K562 (cell line): ENCODE measurements at regions not wholly inside any gene's neighbourhood (a gene's known extent, or its start where the extent isn't known, plus 50 kb on each side); places are given as distances from the start of the nearest gene placed in this dataset.

ENCODE experiments used
- ATAC-seq: fragments of 200-7000 bp; cut with Tn5 transposase; 3 replicates; pipeline ENCODE4 v1.9.1; 2020; ENCODE audit warnings: moderate library complexity
- BruUV-seq: library from RNA; stranded (reverse); fragments of 400-500 nt; replicated peaks from 2 replicates; lab custom pipeline; 2021; lab: Mats Ljungman, UMichigan
- CTCF ChIA-PET: fragments of 300-600 bp; formaldehyde crosslinking; extraction: SDS; loops from one replicate; lab custom pipeline; 2021; ENCODE audit warnings: low intra/inter-chr PET ratio; lab: Yijun Ruan, JAX
- POLR2A ChIA-PET: fragments of 300-600, 350-650 bp; sonication (Branson Sonifier 250); formaldehyde crosslinking; extraction: SDS; loops from one replicate; lab custom pipeline; 2021; ENCODE audit warnings: antibody characterized with exemption, inconsistent platforms; lab: Yijun Ruan, JAX
- DNase-seq, 4 experiments: peaks; one replicate each; pipeline versions ENCODE4 v3.0.0 to v3.0.0-alpha.2; 2011 to 2018; ENCODE audit warnings: low spot score in 3 of 4, mixed read lengths in 3 of 4; ENCODE audit errors: extremely low read depth in 1 of 4
- FAIRE-seq: peaks from 2 replicates; lab custom pipeline; 2011; peaks lifted over from hg19 to GRCh38; lab: Jason Lieb, UNC
- H2AFZ ChIP-seq: 2 replicates; pipeline ENCODE4 v1.6.0; 2011; ENCODE audit warnings: low read depth, low read length, control low read depth, inconsistent platforms
- H3K27ac ChIP-seq: fragments of 200-600 bp; 3 replicates; pipeline ENCODE4 v1.8.0; 2011; ENCODE audit warnings: low read depth, mild to moderate bottlenecking, control low read depth, inconsistent platforms, low read length, moderate library complexity, mixed read lengths; ENCODE audit errors: extremely low read depth
- H3K27me3 ChIP-seq, 2 experiments: fragments of 300-600 bp in 1 of 2; 2 replicates in 1 of 2; 3 replicates in 1 of 2; pipeline versions ENCODE4 v1.6.0 to v1.8.0; 2011; ENCODE audit warnings: inconsistent platforms in 2 of 2, low read length in 2 of 2, mild to moderate bottlenecking in 1 of 2, mixed read lengths in 1 of 2, moderate library complexity in 1 of 2; ENCODE audit not compliant: control insufficient read depth in 2 of 2, insufficient read depth in 2 of 2
- H3K36me3 ChIP-seq: fragments of 300-600 bp; 3 replicates; pipeline ENCODE4 v1.8.0; 2011; ENCODE audit warnings: mild to moderate bottlenecking, low read length, inconsistent platforms; ENCODE audit not compliant: control insufficient read depth, insufficient read depth
- H3K4me1 ChIP-seq, 2 experiments: fragments of 200-600 bp in 1 of 2; replicated peaks in 1 of 2; 2 replicates in 1 of 2; 3 replicates in 1 of 2; pipeline versions ENCODE4 v1.5.1 to v1.8.0; 2011; ENCODE audit warnings: inconsistent platforms in 2 of 2, low read length in 2 of 2, mild to moderate bottlenecking in 1 of 2, mixed read lengths in 1 of 2, moderate library complexity in 1 of 2; ENCODE audit not compliant: control insufficient read depth in 2 of 2, insufficient read depth in 2 of 2
- H3K4me2 ChIP-seq: 2 replicates; pipeline ENCODE4 v1.6.1; 2011; ENCODE audit warnings: low read length, control low read depth, inconsistent platforms, mixed read lengths; ENCODE audit not compliant: insufficient read depth
- H3K4me3 ChIP-seq: fragments of 200-600 bp; sonication (generic), shearing (Covaris generic); 2 replicates; pipeline ENCODE4 v1.5.1; 2016; ENCODE audit warnings: control low read depth, inconsistent platforms
- H3K79me2 ChIP-seq: fragments of 200-600 bp; 3 replicates; pipeline ENCODE4 v1.8.0; 2011; ENCODE audit warnings: low read length, inconsistent platforms; ENCODE audit not compliant: control insufficient read depth, insufficient read depth
- H3K9ac ChIP-seq, 2 experiments: 2 replicates each; pipeline versions ENCODE4 v1.6.0 to v1.6.1; 2011; ENCODE audit warnings: low read depth in 2 of 2, low read length in 2 of 2, control low read depth in 1 of 2, inconsistent platforms in 1 of 2, mild to moderate bottlenecking in 1 of 2, mixed read lengths in 1 of 2; ENCODE audit not compliant: insufficient read depth in 1 of 2
- H3K9me1 ChIP-seq: one replicate; pipeline ENCODE4 v1.6.0; 2011; ENCODE audit warnings: inconsistent platforms, mild to moderate bottlenecking, low read length, moderate library complexity; ENCODE audit not compliant: control insufficient read depth, insufficient read depth
- H3K9me3 ChIP-seq: replicated peaks from 2 replicates; pipeline ENCODE4 v1.5.1; 2011; ENCODE audit warnings: low read depth, low read length, inconsistent platforms; ENCODE audit not compliant: control insufficient read depth, insufficient read depth
- H4K20me1 ChIP-seq: replicated peaks from 2 replicates; pipeline ENCODE4 v1.6.1; 2011; ENCODE audit warnings: low read length, inconsistent platforms, mixed read lengths; ENCODE audit not compliant: control insufficient read depth, insufficient read depth
- CHD2 ChIP-seq: IDR thresholded peaks from 2 replicates; pipeline ENCODE4 v1.6.1; 2011; ENCODE audit warnings: low read depth, low read length
- EGR1 ChIP-seq: fragments of 450-650 bp; conservative IDR thresholded peaks from 2 replicates; pipeline ENCODE4 v1.6.1; 2017; ENCODE audit warnings: mild to moderate bottlenecking
- FOXA3 ChIP-seq, 2 experiments: fragments of 450-650 bp in 1 of 2; sonication (generic) in 1 of 2; formaldehyde crosslinking; IDR thresholded peaks in 1 of 2; conservative IDR thresholded peaks in 1 of 2; 2 replicates each; pipeline versions ENCODE4 v1.4.0 to v1.8.0; 2020 to 2022; ENCODE audit warnings: mild to moderate bottlenecking in 2 of 2, missing genetic modification reagents in 1 of 2
- FOXJ3 ChIP-seq: sonication (generic); formaldehyde crosslinking; IDR thresholded peaks from 2 replicates; pipeline ENCODE4 v1.4.0; 2020; ENCODE audit warnings: mild to moderate bottlenecking, missing genetic modification reagents
- HCFC1 ChIP-seq: IDR thresholded peaks from 2 replicates; pipeline ENCODE4 v1.6.1; 2012; ENCODE audit warnings: low read depth, low read length, improper control_type of control experiment
- HMG20B ChIP-seq: fragments of 250-450 bp; sonication (Bioruptor Pico); IDR thresholded peaks from 2 replicates; pipeline ENCODE4 v1.5.0; 2021; ENCODE audit warnings: mild to moderate bottlenecking
- NR4A1 ChIP-seq, 2 experiments: fragments of 250-450 bp in 1 of 2; fragments of 450-650 bp in 1 of 2; sonication (Bioruptor Pico) in 1 of 2; IDR thresholded peaks; 2 replicates each; pipeline versions ENCODE4 v1.4.0 to v1.6.1; 2016 to 2020; ENCODE audit warnings: mild to moderate bottlenecking in 2 of 2, missing compliant biosample characterization in 1 of 2, missing genetic modification characterization in 1 of 2, moderate library complexity in 1 of 2
- SREBF2 ChIP-seq: sonication (generic); formaldehyde crosslinking; IDR thresholded peaks from 2 replicates; pipeline ENCODE4 v1.4.0; 2020; ENCODE audit warnings: mild to moderate bottlenecking, missing genetic modification reagents
- SRSF7 ChIP-seq: fragments of 200-400 bp; formaldehyde crosslinking; optimal IDR thresholded peaks from 2 replicates; pipeline ENCODE3; 2017; ENCODE audit warnings: mild to moderate bottlenecking, low read depth, low read length
- TOE1 ChIP-seq, 2 experiments: fragments of 450-650 bp in 1 of 2; sonication (generic) in 1 of 2; formaldehyde crosslinking in 1 of 2; IDR thresholded peaks; 2 replicates each; pipeline versions ENCODE4 v1.7.1 to v1.8.0; 2016 to 2022; ENCODE audit warnings: borderline replicate concordance in 2 of 2, mild to moderate bottlenecking in 2 of 2, antibody characterized with exemption in 1 of 2, inconsistent platforms in 1 of 2, low read depth in 1 of 2, missing genetic modification reagents in 1 of 2, moderate library complexity in 1 of 2
- ZC3H4 ChIP-seq: sonication (generic); formaldehyde crosslinking; IDR thresholded peaks from 2 replicates; pipeline ENCODE4 v1.9.0; 2021; ENCODE audit warnings: missing genetic modification reagents, borderline replicate concordance
- ZNF121 ChIP-seq: sonication (generic); formaldehyde crosslinking; conservative IDR thresholded peaks from 2 replicates; pipeline ENCODE4 v1.8.0; 2022; ENCODE audit warnings: missing genetic modification reagents
- ZNF408 ChIP-seq: fragments of 250-450 bp; sonication (Bioruptor Pico); IDR thresholded peaks from 2 replicates; pipeline ENCODE4 v1.4.0; 2020; ENCODE audit warnings: low read depth, mild to moderate bottlenecking, moderate library complexity
- whole genome bisulfite sequencing: fragments of 100-300 bp; shearing (Covaris generic); methylation state at CpG from one replicate; pipeline ENCODE4 v1.1.6; 2016; ENCODE audit warnings: low coverage, mixed read lengths; ENCODE audit not compliant: insufficient coverage; ENCODE audit errors: missing lambda C conversion rate; 5-methylcytosine and 5-hydroxymethylcytosine counted together
- in situ Hi-C: fragments of 300-500 bp; cut with MboI; formaldehyde crosslinking; loops from 4 replicates; pipeline ENCODE4 v1.15.0; 2018; ENCODE audit warnings: inconsistent platforms, mixed read lengths
- intact Hi-C: fragments of 100-400 bp; cut with micrococcal nuclease; formaldehyde crosslinking; loops from 2 replicates; pipeline ENCODE4 v1.14.2; 2022
- TF ChIP-seq, protein P1 (sequence below): fragments of 450-650 bp; IDR thresholded peaks from 2 replicates; pipeline ENCODE4 v1.6.1; 2016
- TF ChIP-seq, protein P2 (sequence below): fragments of 250-450 bp; sonication (Bioruptor Pico); IDR thresholded peaks from 2 replicates; pipeline ENCODE4 v1.4.0; 2020; ENCODE audit warnings: mild to moderate bottlenecking
- TF ChIP-seq, protein P3 (sequence below): sonication (generic); formaldehyde crosslinking; IDR thresholded peaks from 2 replicates; pipeline ENCODE4 v1.8.1; 2022; ENCODE audit warnings: missing genetic modification reagents

DNA sequence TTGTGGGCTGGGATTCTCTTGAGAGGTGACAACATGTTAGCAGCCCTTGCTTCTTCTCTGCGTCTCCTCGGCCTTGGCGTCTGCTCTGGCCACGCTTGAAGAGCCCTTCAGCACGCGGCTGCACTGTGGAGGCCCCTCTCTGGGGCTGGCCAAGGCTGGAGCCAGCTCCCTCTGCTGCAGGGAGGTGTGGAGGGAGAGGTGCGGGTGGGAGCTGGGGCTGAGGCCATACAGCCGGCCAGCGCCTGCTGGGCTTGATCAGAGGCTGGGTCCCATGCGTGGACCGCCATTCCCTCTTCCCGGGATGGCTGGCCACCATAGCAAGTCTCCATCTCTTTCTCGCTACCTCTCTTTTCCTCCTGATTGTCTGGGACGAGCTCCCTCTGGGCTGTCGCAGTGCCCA, 539.0 kb downstream of the PCDH7 start:
- Histone ChIP-seq H3K4me1 (no peaks in the 10 kb centered on the region), H3K4me2 (no peak overlapping the region), H4K20me1 (no peaks in the 10 kb centered on the region), H3K9me1 (no peaks in the 10 kb centered on the region), H3K79me2 (no peaks in the 10 kb centered on the region), H3K9ac (no peak overlapping the region), H2AFZ (no peak overlapping the region), H3K9me3 (no peaks in the 10 kb centered on the region; the same call in 1 of the 2 replicates), H3K27me3 (no peaks in the 10 kb centered on the region), H3K4me3 (no peak overlapping the region), H3K27ac (no peak overlapping the region), H3K36me3 (no peaks in the 10 kb centered on the region)
- ChIA-PET CTCF (no interaction called here), POLR2A (no interaction called here)
- no TSS peak for BruUV-seq
- WGBS, result 4% methylated on average over 12 of the region's 15 CpGs
- FAIRE-seq (no peak), ATAC-seq (no peak), DNase-seq (no peak)
- TF ChIP-seq, protein P1, sequence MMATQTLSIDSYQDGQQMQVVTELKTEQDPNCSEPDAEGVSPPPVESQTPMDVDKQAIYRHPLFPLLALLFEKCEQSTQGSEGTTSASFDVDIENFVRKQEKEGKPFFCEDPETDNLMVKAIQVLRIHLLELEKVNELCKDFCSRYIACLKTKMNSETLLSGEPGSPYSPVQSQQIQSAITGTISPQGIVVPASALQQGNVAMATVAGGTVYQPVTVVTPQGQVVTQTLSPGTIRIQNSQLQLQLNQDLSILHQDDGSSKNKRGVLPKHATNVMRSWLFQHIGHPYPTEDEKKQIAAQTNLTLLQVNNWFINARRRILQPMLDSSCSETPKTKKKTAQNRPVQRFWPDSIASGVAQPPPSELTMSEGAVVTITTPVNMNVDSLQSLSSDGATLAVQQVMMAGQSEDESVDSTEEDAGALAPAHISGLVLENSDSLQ, result no peak
- TF ChIP-seq HCFC1 (no peak), ZNF408 (no peak), EGR1 (no peak), FOXA3 (CRISPR knock-in tag; conservative IDR thresholded peaks at IDR 0.05 in 1 of 2, IDR thresholded peaks at IDR 0.05 in 1 of 2) (no peak), ZC3H4 (no peak), SRSF7 (no peak), CHD2 (no peak), ZNF121 (CRISPR knock-in tag) (no peak), TOE1 (IDR thresholded peaks at IDR 0.05; ENCODE audit: borderline replicate concordance) (no peak), TOE1 (CRISPR knock-in tag; IDR thresholded peaks at IDR 0.05; ENCODE audit: borderline replicate concordance, low read depth) (no peak), FOXJ3 (CRISPR knock-in tag) (no peak), NR4A1 (CRISPR knock-in tag; IDR thresholded peaks at IDR 0.05) (no peak), NR4A1 (tag; IDR thresholded peaks at IDR 0.05) (no peak), SREBF2 (no peak), HMG20B (CRISPR knock-in tag) (no peak)
- TF ChIP-seq, protein P2, sequence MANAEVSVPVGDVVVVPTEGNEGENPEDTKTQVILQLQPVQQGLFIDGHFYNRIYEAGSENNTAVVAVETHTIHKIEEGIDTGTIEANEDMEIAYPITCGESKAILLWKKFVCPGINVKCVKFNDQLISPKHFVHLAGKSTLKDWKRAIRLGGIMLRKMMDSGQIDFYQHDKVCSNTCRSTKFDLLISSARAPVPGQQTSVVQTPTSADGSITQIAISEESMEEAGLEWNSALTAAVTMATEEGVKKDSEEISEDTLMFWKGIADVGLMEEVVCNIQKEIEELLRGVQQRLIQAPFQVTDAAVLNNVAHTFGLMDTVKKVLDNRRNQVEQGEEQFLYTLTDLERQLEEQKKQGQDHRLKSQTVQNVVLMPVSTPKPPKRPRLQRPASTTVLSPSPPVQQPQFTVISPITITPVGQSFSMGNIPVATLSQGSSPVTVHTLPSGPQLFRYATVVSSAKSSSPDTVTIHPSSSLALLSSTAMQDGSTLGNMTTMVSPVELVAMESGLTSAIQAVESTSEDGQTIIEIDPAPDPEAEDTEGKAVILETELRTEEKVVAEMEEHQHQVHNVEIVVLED (CRISPR knock-in tag), result no peak
- TF ChIP-seq, protein P3, sequence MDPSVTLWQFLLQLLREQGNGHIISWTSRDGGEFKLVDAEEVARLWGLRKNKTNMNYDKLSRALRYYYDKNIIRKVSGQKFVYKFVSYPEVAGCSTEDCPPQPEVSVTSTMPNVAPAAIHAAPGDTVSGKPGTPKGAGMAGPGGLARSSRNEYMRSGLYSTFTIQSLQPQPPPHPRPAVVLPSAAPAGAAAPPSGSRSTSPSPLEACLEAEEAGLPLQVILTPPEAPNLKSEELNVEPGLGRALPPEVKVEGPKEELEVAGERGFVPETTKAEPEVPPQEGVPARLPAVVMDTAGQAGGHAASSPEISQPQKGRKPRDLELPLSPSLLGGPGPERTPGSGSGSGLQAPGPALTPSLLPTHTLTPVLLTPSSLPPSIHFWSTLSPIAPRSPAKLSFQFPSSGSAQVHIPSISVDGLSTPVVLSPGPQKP (CRISPR knock-in tag), result no peak
- intact Hi-C loops (no loop called here), in situ Hi-C loops (no loop called here)
